ENCODE measurements at regions not wholly inside any gene's neighbourhood (a gene's known extent, or its start where the extent isn't known, plus 50 kb on each side); places are given as distances from the start of the nearest gene placed in this dataset.

DNA sequence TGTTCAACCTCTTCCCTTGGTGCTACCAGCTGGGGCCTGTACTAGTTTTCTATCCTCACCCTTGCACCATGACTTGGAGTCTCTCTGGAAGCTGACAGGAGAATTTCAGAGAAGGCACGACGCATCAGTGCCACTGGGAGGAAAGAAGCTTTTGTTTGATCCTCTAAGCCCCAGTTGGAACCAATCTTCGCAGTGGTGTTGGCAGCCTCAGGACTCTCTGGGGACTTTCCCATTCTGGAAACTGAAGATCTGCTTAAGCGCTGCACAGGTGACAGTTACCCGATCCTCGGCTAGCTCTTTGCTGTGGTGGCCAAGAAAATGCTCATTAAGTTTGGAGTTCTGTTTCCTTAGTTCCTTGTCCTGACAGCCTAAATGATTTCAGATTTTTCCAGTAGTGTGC is 222.3 kb downstream of the RHOU start:
- DNase-seq = no peak
- in situ Hi-C loops (cut with MboI; ENCODE audit: low pct_ligation_motif_present in 1 of 4, low pct_unique_long_range_greater_than_20kb in 1 of 4, low sequenced_read_pairs in 3 of 4) = no loop called here
- H3K9me3 ChIP-seq = no peaks in the 10 kb centered on the region
- intact Hi-C loops (cut with DNase I; ENCODE audit: low total_unique reads) = no loop called here
- no peaks in the 10 kb centered on the region for H3K27me3 ChIP-seq
- H3K27ac ChIP-seq = no peak overlapping the region
- no peaks in the 10 kb centered on the region for H3K36me3 ChIP-seq
- 95% methylated on average over 6 of the region's 6 CpGs; no CpG with 5 or more reads in 1 of the 2 donors for WGBS, 2 donors (ENCODE audit: low coverage in 1 of 2)
- no peak for TF ChIP-seq POLR2A (IDR thresholded peaks at IDR 0.05)
- TF ChIP-seq, protein P1, sequence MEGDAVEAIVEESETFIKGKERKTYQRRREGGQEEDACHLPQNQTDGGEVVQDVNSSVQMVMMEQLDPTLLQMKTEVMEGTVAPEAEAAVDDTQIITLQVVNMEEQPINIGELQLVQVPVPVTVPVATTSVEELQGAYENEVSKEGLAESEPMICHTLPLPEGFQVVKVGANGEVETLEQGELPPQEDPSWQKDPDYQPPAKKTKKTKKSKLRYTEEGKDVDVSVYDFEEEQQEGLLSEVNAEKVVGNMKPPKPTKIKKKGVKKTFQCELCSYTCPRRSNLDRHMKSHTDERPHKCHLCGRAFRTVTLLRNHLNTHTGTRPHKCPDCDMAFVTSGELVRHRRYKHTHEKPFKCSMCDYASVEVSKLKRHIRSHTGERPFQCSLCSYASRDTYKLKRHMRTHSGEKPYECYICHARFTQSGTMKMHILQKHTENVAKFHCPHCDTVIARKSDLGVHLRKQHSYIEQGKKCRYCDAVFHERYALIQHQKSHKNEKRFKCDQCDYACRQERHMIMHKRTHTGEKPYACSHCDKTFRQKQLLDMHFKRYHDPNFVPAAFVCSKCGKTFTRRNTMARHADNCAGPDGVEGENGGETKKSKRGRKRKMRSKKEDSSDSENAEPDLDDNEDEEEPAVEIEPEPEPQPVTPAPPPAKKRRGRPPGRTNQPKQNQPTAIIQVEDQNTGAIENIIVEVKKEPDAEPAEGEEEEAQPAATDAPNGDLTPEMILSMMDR (IDR thresholded peaks at IDR 0.05) = no peak
- no peak for TF ChIP-seq EP300 (IDR thresholded peaks at IDR 0.05; ENCODE audit: low read depth)
- TF ChIP-seq POLR2AphosphoS5 (IDR thresholded peaks at IDR 0.05) = no peak
- no peak overlapping the region for H3K4me3 ChIP-seq
- no peaks in the 10 kb centered on the region for H3K4me1 ChIP-seq

DNA sequence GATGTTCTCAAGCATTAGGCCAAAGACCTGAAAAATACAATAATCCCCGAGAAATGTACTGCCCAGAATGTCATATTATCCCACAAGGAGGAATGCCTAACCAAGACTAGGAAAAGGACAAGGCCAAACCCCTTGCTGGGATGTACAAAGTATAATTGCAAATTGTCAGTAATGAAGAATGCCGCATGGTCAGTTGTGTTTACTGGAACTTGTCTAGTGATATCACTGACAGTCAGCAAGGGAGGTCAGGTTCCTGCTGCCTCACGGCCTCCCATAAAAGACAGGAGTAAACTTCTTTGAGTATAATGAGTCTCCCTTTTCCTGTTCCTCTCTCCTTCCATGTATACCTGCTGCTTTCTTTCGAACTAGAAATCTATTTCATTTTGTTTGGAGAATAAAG is 222.8 kb downstream of the RHOU start:
- H3K27me3 ChIP-seq = no peaks in the 10 kb centered on the region
- H3K4me3 ChIP-seq = no peak overlapping the region
- no peaks in the 10 kb centered on the region for H3K36me3 ChIP-seq
- no peaks in the 10 kb centered on the region for H3K9me3 ChIP-seq
- intact Hi-C loops (cut with DNase I; ENCODE audit: low total_unique reads) = no loop called here
- 72 to 80% methylated on average over 3 to 4 of the region's 4 CpGs for WGBS, 2 donors (ENCODE audit: low coverage in 1 of 2)
- H3K27ac ChIP-seq = no peak overlapping the region
- no peaks in the 10 kb centered on the region for H3K4me1 ChIP-seq
- TF ChIP-seq, protein P1 (IDR thresholded peaks at IDR 0.05) = no peak
- no peak for TF ChIP-seq POLR2AphosphoS5 (IDR thresholded peaks at IDR 0.05)
- no peak for TF ChIP-seq EP300 (IDR thresholded peaks at IDR 0.05; ENCODE audit: low read depth)
- TF ChIP-seq POLR2A (IDR thresholded peaks at IDR 0.05) = no peak
- in situ Hi-C loops (cut with MboI; ENCODE audit: low pct_ligation_motif_present in 1 of 4, low pct_unique_long_range_greater_than_20kb in 1 of 4, low sequenced_read_pairs in 3 of 4) = no loop called here
- DNase-seq = no peak

DNA sequence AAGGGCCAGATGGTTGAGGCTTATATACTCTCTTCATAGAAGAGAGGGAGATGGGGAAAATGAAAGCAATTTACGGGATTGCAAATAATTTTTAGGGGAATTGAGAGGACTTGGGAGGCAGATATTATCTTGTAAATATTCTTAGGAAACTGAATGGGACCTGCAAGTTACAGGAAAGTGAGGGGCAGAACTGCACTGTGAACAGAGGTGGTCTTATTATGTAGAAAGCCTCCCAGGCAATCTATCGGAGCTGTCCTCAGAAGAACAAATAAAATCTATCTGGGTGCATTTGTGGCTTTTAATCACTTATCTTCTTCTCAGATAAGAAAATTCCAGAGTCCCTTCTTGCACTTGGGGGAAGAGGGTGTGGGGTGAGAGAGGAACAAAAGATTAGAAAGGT is 223.5 kb downstream of the RHOU start:
- in situ Hi-C loops (cut with MboI; ENCODE audit: low pct_ligation_motif_present in 1 of 4, low pct_unique_long_range_greater_than_20kb in 1 of 4, low sequenced_read_pairs in 3 of 4) (no loop called here), intact Hi-C loops (cut with DNase I; ENCODE audit: low total_unique reads) (no loop called here)
- Histone ChIP-seq H3K4me3 (no peak overlapping the region), H3K27ac (no peak overlapping the region), H3K9me3 (no peaks in the 10 kb centered on the region), H3K27me3 (no peaks in the 10 kb centered on the region), H3K4me1 (no peaks in the 10 kb centered on the region), H3K36me3 (no peaks in the 10 kb centered on the region)
- DNase-seq = no peak
- TF ChIP-seq POLR2AphosphoS5 (IDR thresholded peaks at IDR 0.05) (no peak), POLR2A (IDR thresholded peaks at IDR 0.05) (no peak), EP300 (IDR thresholded peaks at IDR 0.05; ENCODE audit: low read depth) (no peak)
- TF ChIP-seq, protein P1 (IDR thresholded peaks at IDR 0.05) = no peak
- 87 to 100% methylated on average over 2 of the region's 2 CpGs for WGBS, 2 donors (ENCODE audit: low coverage in 1 of 2)

DNA sequence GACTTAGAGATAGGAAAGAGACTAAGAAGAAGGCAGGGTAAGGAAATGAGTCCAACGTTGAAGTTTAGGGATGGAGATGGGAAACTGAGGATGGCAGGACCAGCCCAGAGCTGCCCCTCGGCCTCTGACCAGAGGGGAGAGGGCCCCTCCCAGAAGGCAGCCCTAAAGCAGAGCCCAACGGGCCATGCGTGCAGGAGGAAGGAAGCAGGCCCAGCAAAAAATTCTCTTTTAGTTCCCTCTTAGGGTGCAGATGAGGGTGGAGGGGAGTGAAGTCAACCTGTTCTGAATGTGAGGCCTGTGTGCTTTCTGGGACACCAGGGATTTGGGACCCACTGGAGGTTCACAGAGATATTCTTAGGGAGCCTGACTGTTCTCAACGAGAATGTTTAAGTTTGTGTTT is 225.4 kb downstream of the RHOU start:
- H3K4me3 ChIP-seq = no peak overlapping the region
- TF ChIP-seq POLR2AphosphoS5 (IDR thresholded peaks at IDR 0.05) (no peak), EP300 (IDR thresholded peaks at IDR 0.05; ENCODE audit: low read depth) (no peak), POLR2A (IDR thresholded peaks at IDR 0.05) (no peak)
- TF ChIP-seq, protein P1 (IDR thresholded peaks at IDR 0.05) = no peak
- no peaks in the 10 kb centered on the region for H3K36me3 ChIP-seq
- no peak for DNase-seq
- in situ Hi-C loops (cut with MboI; ENCODE audit: low pct_ligation_motif_present in 1 of 4, low pct_unique_long_range_greater_than_20kb in 1 of 4, low sequenced_read_pairs in 3 of 4) = no loop called here
- 75 to 89% methylated on average over 1 to 5 of the region's 5 CpGs for WGBS, 2 donors (ENCODE audit: low coverage in 1 of 2)
- intact Hi-C loops (cut with DNase I; ENCODE audit: low total_unique reads) = no loop called here
- no peaks in the 10 kb centered on the region for H3K9me3 ChIP-seq
- no peaks in the 10 kb centered on the region for H3K27me3 ChIP-seq
- H3K27ac ChIP-seq = no peak overlapping the region
- peaks cover 0 to 6% (median 2%) of the 10 kb centered on the region in 4 donors for H3K4me1 ChIP-seq
